RWPE1 (cell line): ENCODE measurements at regions not wholly inside any gene's neighbourhood (a gene's known extent, or its start where the extent isn't known, plus 50 kb on each side); places are given as distances from the start of the nearest gene placed in this dataset.

ENCODE experiments used
- CTCF ChIA-PET: fragments of 350-600 bp; sonication (Branson Sonifier 250); formaldehyde crosslinking; extraction: SDS; loops from one replicate; lab custom pipeline; 2021; lab: Yijun Ruan, JAX
- POLR2A ChIA-PET: fragments of 400-600 bp; formaldehyde crosslinking; extraction: SDS; loops from one replicate; lab custom pipeline; 2020; ENCODE audit warnings: antibody characterized with exemption; ENCODE audit not compliant: low non-redundant PET; lab: Yijun Ruan, JAX
- DNase-seq: peaks from one replicate; pipeline ENCODE4 v3.0.0; 2012; ENCODE audit warnings: low spot score
- H3K27ac ChIP-seq: fragments of 450-650 bp; 2 replicates; pipeline ENCODE4 v1.5.1; 2017
- CTCF ChIP-seq: fragments of 450-650 bp; conservative IDR thresholded peaks from 2 replicates; pipeline ENCODE4 v1.5.1; 2017; ENCODE audit warnings: low read depth, mild to moderate bottlenecking

GRCh38 chr4:38209654-38210053, 249.5 kb downstream of the PTTG2 start:
- ChIA-PET POLR2A (no interaction called here), CTCF (no interaction called here)
- no peak for TF ChIP-seq CTCF
- no peak for DNase-seq
- H3K27ac ChIP-seq = no peak overlapping the region

- no peak for TF ChIP-seq CTCF
- H3K27ac ChIP-seq = no peak overlapping the region
- DNase-seq = no peak
- POLR2A ChIA-PET = no interaction called here
- CTCF ChIA-PET = no interaction called here
Measured at GRCh38 chr4:38210396-38211114, 250.4 kb downstream of the PTTG2 start.

- no peak overlapping the region for H3K27ac ChIP-seq
- POLR2A ChIA-PET = no interaction called here
- TF ChIP-seq CTCF = no peak
- CTCF ChIA-PET = interaction anchor here (0.7 kb wide), 1 partner anchor 27 kb away, joined by 4 read pairs; no protein-coding TSS in a partner anchor
- DNase-seq = no peak
Measured at GRCh38 chr4:38211885-38212284, 251.7 kb downstream of the PTTG2 start.

- POLR2A ChIA-PET = no interaction called here
- TF ChIP-seq CTCF = no peak
- no peak for DNase-seq
- no peak overlapping the region for H3K27ac ChIP-seq
- CTCF ChIA-PET = interaction anchor here (0.7 kb wide), 1 partner anchor 568 kb away, joined by 5 read pairs; no protein-coding TSS in a partner anchor
Measured at GRCh38 chr4:38213083-38213805, 253.0 kb downstream of the PTTG2 start.

- no peak overlapping the region for H3K27ac ChIP-seq
Measured at GRCh38 chr4:38222892-38223291, 262.7 kb downstream of the PTTG2 start.

More at GRCh38 chr4:38222892-38223291, 262.7 kb downstream of the PTTG2 start:
- DNase-seq = no peak
- no peak for TF ChIP-seq CTCF
- CTCF ChIA-PET = no interaction called here
- POLR2A ChIA-PET = no interaction called here
